GM12878 (cell line): ENCODE measurements at regions not wholly inside any gene's neighbourhood (a gene's known extent, or its start where the extent isn't known, plus 50 kb on each side); places are given as distances from the start of the nearest gene placed in this dataset.

ENCODE experiments used
- ATAC-seq: fragments of 200-7000 bp; cut with Tn5 transposase; 3 replicates; pipeline ENCODE4 v1.9.1; 2020; ENCODE audit warnings: mild to moderate bottlenecking, moderate library complexity
- BruUV-seq: library from RNA; stranded (reverse); fragments of 400-500 nt; replicated peaks from 2 replicates; lab custom pipeline; 2021; lab: Mats Ljungman, UMichigan
- CTCF ChIA-PET: fragments of 300-600 bp; sonication (Branson Sonifier 250); formaldehyde crosslinking; extraction: SDS; loops from one replicate; lab custom pipeline; 2021; ENCODE audit warnings: inconsistent platforms; lab: Yijun Ruan, JAX
- POLR2A ChIA-PET: fragments of 350-600 bp; formaldehyde crosslinking; extraction: SDS; loops from one replicate; lab custom pipeline; 2021; ENCODE audit warnings: inconsistent platforms; lab: Charles Lee
- RAD21 ChIA-PET: fragments of 300-600 bp; sonication (Branson Sonifier 250); formaldehyde crosslinking; loops from one replicate; lab custom pipeline; 2023; ENCODE audit warnings: antibody characterized with exemption; ENCODE audit not compliant: unreplicated experiment; lab: Charles Lee
- SMC1A ChIA-PET: fragments of 300-600 bp; sonication (Branson Sonifier 250); formaldehyde crosslinking; loops from one replicate; lab custom pipeline; 2023; ENCODE audit not compliant: unreplicated experiment, uncharacterized antibody; lab: Charles Lee
- DNase-seq: peaks from one replicate; pipeline ENCODE4 v3.0.0-alpha.2; 2011; ENCODE audit warnings: low read depth, low spot score
- FAIRE-seq: peaks from 3 replicates; lab custom pipeline; 2011; peaks lifted over from hg19 to GRCh38; lab: Jason Lieb, UNC
- H2AFZ ChIP-seq: 2 replicates; pipeline ENCODE4 v1.6.0; 2011; ENCODE audit warnings: low read depth, low read length, control low read depth; ENCODE audit not compliant: control insufficient read depth
- H3K27ac ChIP-seq: 2 replicates; pipeline ENCODE4 v1.5.1; 2011; ENCODE audit warnings: control low read depth; ENCODE audit not compliant: control insufficient read depth, insufficient read depth
- H3K27me3 ChIP-seq, 2 experiments: replicated peaks in 1 of 2; 2 replicates each; pipeline versions ENCODE4 v1.6.0 to v1.6.1; 2011; ENCODE audit warnings: low read length in 1 of 2; ENCODE audit not compliant: control insufficient read depth in 2 of 2, insufficient read depth in 2 of 2
- H3K36me3 ChIP-seq, 2 experiments: 2 replicates each; pipeline ENCODE4 v1.5.1; 2011; ENCODE audit warnings: low read length in 1 of 2; ENCODE audit not compliant: control insufficient read depth in 2 of 2, insufficient read depth in 2 of 2
- H3K4me1 ChIP-seq: 2 replicates; pipeline ENCODE4 v1.6.1; 2011; ENCODE audit warnings: mild to moderate bottlenecking, low read length, moderate library complexity, mixed read lengths; ENCODE audit not compliant: control insufficient read depth, insufficient read depth
- H3K4me2 ChIP-seq: 2 replicates; pipeline ENCODE4 v1.6.0; 2011; ENCODE audit warnings: control low read depth; ENCODE audit not compliant: control insufficient read depth, insufficient read depth
- H3K4me3 ChIP-seq: fragments of 200-600 bp; sonication (generic); 2 replicates; pipeline ENCODE4 v1.5.1; 2016
- H3K79me2 ChIP-seq: 2 replicates; pipeline ENCODE4 v1.6.0; 2011; ENCODE audit warnings: low read length; ENCODE audit not compliant: control insufficient read depth, insufficient read depth
- H3K9ac ChIP-seq: 2 replicates; pipeline ENCODE4 v1.8.0; 2011; ENCODE audit warnings: low read length, control low read depth, mixed read lengths; ENCODE audit not compliant: control insufficient read depth, insufficient read depth
- H3K9me3 ChIP-seq: replicated peaks from 3 replicates; pipeline ENCODE4 v1.5.1; 2011; ENCODE audit warnings: mild to moderate bottlenecking, low read length; ENCODE audit not compliant: control insufficient read depth, insufficient read depth
- H4K20me1 ChIP-seq: 2 replicates; pipeline ENCODE4 v1.6.0; 2011; ENCODE audit not compliant: control insufficient read depth, insufficient read depth
- CBX3 ChIP-seq: fragments of 200-600 bp; sonication (generic); IDR thresholded peaks from 2 replicates; pipeline ENCODE4 v1.6.1; 2016; ENCODE audit warnings: low read depth, borderline replicate concordance
- CUX1 ChIP-seq: IDR thresholded peaks from 2 replicates; pipeline ENCODE4 v1.6.1; 2012; ENCODE audit warnings: improper control_type of control experiment, low read depth, low read length; ENCODE audit not compliant: insufficient replicate concordance
- MYB ChIP-seq: fragments of 150-350 bp; IDR thresholded peaks from 2 replicates; pipeline ENCODE4 v1.6.1; 2014; ENCODE audit warnings: mild to moderate bottlenecking, low read depth, low read length, borderline replicate concordance
- NBN ChIP-seq: fragments of 450-650 bp; IDR thresholded peaks from 2 replicates; pipeline ENCODE4 v1.6.1; 2016
- NR2F1 ChIP-seq: fragments of 450-650 bp; conservative IDR thresholded peaks from 2 replicates; pipeline ENCODE4 v1.6.1; 2017; ENCODE audit warnings: mild to moderate bottlenecking
- PML ChIP-seq: IDR thresholded peaks from 2 replicates; pipeline ENCODE4 v1.6.1; 2012; ENCODE audit warnings: low read length, inconsistent platforms
- TCF7 ChIP-seq: IDR thresholded peaks from 2 replicates; pipeline ENCODE4 v1.6.1; 2014; ENCODE audit warnings: antibody characterized with exemption, borderline replicate concordance
- USF1 ChIP-seq: IDR thresholded peaks from 2 replicates; pipeline ENCODE4 v1.6.1; 2011; ENCODE audit warnings: borderline replicate concordance, low read depth, mild to moderate bottlenecking, moderate library complexity, mixed read lengths, low read length; ENCODE audit not compliant: insufficient read depth; ENCODE audit errors: extremely low read length
- WRNIP1 ChIP-seq: IDR thresholded peaks from 2 replicates; pipeline ENCODE4 v1.6.1; 2011; ENCODE audit warnings: low read depth, low read length, improper control_type of control experiment, borderline replicate concordance
- WGBS: methylation state at CpG from one replicate; pipeline ENCODE4 v1.1.6; 2016; ENCODE audit warnings: low lambda C conversion rate; ENCODE audit not compliant: insufficient replicate concordance, insufficient coverage; ENCODE audit errors: missing lambda C conversion rate; 5-methylcytosine and 5-hydroxymethylcytosine counted together
- in situ Hi-C: fragments of 300-500 bp; cut with MboI; formaldehyde crosslinking; loops from 9 replicates; pipeline ENCODE4 v1.14.3; 2018; ENCODE audit warnings: mixed read lengths
- intact Hi-C: fragments of 100-400 bp; cut with micrococcal nuclease; formaldehyde crosslinking; loops from one replicate; pipeline ENCODE4 v1.14.2; 2022; ENCODE audit not compliant: unreplicated experiment

GRCh38 chr13:31901985-31902384 lies 129.6 kb upstream of the FRY start:
- in situ Hi-C loops: no loop called here
- Histone ChIP-seq H4K20me1 (no peaks in the 10 kb centered on the region), H3K9ac (no peak overlapping the region), H3K27me3 (no peaks in the 10 kb centered on the region), H3K36me3 (no peaks in the 10 kb centered on the region), H3K79me2 (no peaks in the 10 kb centered on the region), H3K4me1 (no peaks in the 10 kb centered on the region), H3K4me3 (no peak overlapping the region), H2AFZ (no peak overlapping the region), H3K4me2 (no peak overlapping the region), H3K9me3 (no peaks in the 10 kb centered on the region), H3K27ac (no peak overlapping the region)
- ATAC-seq: no peak
- POLR2A ChIA-PET: no interaction called here
- no TSS peak for BruUV-seq
- CTCF ChIA-PET: interaction anchor here (0.8 to 1.4 kb wide), 2 partner anchors 8 to 65 kb away, joined by 3 to 4 read pairs; no protein-coding TSS in a partner anchor
- no peak for DNase-seq
- no peak for FAIRE-seq
- WGBS: 32% methylated on average over 2 of the region's 2 CpGs
- intact Hi-C loops: no loop called here
- TF ChIP-seq USF1: no peak
- TF ChIP-seq NR2F1: no peak
- no peak for TF ChIP-seq CBX3
- no peak for TF ChIP-seq WRNIP1
- TF ChIP-seq NBN: no peak
- TF ChIP-seq TCF7: no peak
- no peak for TF ChIP-seq PML
- TF ChIP-seq MYB: no peak
- no peak for TF ChIP-seq CUX1
- RAD21 ChIA-PET: interaction anchor here (0.6 to 4.0 kb wide), 2 partner anchors 8 to 1532 kb away, joined by 3 to 19 read pairs; no protein-coding TSS in a partner anchor
- SMC1A ChIA-PET: interaction anchor here (1.3 to 1.6 kb wide), 2 partner anchors 8 to 12 kb away, joined by 3 to 5 read pairs; no protein-coding TSS in a partner anchor
